GM08714 (cell line): ENCODE measurements at regions not wholly inside any gene's neighbourhood (a gene's known extent, or its start where the extent isn't known, plus 50 kb on each side); places are given as distances from the start of the nearest gene placed in this dataset.

Source experiments
- H3K4me3 ChIP-seq: fragments of 200-500 bp; sonication (Bioruptor generic); 2 replicates; pipeline ENCODE4 v1.5.1; 2014; ENCODE audit warnings: mild to moderate bottlenecking, low read length, inconsistent platforms
- ZNF274 ChIP-seq: IDR thresholded peaks from 2 replicates; pipeline ENCODE4 v1.6.1; 2012; ENCODE audit warnings: mild to moderate bottlenecking, low read depth, low read length

GRCh38 chr18:30328839-30329238 lies 713.7 kb downstream of the DSC3 start:
- no peak for TF ChIP-seq ZNF274
- H3K4me3 ChIP-seq = no peak overlapping the region

GRCh38 chr18:30302181-30302580 lies 740.4 kb downstream of the DSC3 start:
- TF ChIP-seq ZNF274 = no peak
- H3K4me3 ChIP-seq = no peak overlapping the region

DNA sequence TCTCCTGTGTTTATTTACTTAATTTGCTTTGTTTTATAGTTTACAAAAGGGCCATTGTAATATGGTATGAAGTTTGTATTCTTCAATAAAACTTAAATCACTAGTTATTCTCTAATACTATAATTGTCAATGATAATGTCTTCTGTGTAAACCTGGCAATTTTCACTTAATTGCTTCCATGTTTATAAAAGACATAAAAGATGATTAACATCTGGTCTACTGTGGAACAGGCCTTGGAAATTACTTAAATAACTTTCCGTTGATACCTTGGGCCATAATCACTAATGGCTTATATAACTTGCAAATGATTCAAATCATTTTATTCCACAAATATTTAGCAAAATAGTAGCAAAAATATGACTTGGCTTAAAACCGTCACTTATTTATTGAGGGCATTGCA lies 743.8 kb downstream of the DSC3 start:
- no peak for TF ChIP-seq ZNF274
- H3K4me3 ChIP-seq = no peak overlapping the region

- TF ChIP-seq ZNF274 = no peak
- H3K4me3 ChIP-seq = no peak overlapping the region
Observed at GRCh38 chr18:30288662-30289414, 753.7 kb downstream of the DSC3 start.

DNA sequence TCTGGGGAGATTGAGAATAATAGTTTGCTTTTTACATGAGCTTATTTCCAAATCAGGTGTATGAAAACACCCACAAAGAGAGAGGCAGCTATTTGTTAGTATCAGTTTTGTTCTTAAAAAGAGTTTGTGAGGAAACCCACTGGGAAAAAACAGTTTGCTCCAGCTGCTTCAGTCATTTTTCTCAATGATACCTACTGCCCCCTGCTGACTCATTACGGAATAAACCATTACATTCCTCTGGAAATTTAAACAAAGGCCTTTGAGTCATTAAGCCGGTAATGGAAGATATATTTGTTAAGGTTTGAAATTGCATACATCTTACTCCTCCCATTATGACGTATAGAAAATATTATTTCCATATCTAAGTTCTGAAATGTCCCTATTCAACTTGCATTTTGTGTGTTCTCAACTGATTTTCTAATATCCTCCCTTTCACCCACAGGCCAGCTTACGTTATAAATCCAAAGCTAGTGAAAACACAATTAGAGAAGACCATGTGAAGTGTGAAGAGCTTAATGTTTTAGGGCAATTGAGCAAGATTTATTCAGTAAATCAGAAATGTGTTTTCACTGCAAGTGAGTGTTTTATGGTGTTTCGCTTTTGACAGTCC lies 761.6 kb downstream of the DSC3 start:
- H3K4me3 ChIP-seq = no peak overlapping the region
- TF ChIP-seq ZNF274 = no peak

GRCh38 chr18:30280186-30280585 lies 762.4 kb downstream of the DSC3 start:
- no peak overlapping the region for H3K4me3 ChIP-seq
- TF ChIP-seq ZNF274 = no peak

GRCh38 chr18:30277676-30278075 lies 764.9 kb downstream of the DSC3 start:
- H3K4me3 ChIP-seq = no peak overlapping the region
- no peak for TF ChIP-seq ZNF274

- no peak overlapping the region for H3K4me3 ChIP-seq
- TF ChIP-seq ZNF274 = no peak
Observed at GRCh38 chr18:30271716-30272115, 770.8 kb downstream of the DSC3 start.

DNA sequence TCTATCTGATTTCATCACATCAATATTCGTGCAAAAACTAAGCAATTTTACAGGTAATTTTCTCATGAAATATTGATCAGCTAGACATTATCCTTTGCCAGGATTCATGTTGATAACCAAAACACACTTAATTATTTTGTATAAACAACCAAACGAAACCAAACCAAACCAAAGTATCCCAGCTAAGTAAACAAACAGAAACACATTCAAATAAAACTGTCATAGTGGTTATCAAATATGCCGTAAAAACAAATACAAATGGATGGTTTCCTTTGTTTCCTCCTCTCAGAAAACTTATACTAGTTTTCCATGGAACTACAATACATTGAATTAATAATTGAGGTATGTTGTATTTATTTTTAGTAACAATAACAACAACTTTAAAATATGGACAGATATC lies 777.4 kb downstream of the DSC3 start:
- H3K4me3 ChIP-seq = no peak overlapping the region
- TF ChIP-seq ZNF274 = no peak

DNA sequence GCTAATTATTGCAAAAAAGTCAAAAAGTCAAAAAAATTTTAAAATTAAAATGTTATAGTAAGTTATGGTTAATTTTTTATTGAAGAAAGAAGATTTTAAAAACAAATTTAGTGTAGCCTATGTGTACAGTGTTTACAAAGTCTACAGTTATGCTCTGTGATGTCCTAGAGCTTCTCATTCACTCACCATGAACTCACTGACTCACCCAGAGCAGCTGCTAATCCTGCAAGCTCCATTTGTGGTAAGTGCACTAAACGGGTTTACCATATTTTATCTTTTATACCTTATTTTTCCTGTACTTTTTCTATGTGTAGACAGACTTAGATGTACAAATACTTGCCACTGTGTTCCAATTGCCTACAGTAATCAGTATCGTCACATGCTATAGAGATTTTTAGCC lies 788.2 kb downstream of the DSC3 start:
- TF ChIP-seq ZNF274 = no peak
- H3K4me3 ChIP-seq = no peak overlapping the region

DNA sequence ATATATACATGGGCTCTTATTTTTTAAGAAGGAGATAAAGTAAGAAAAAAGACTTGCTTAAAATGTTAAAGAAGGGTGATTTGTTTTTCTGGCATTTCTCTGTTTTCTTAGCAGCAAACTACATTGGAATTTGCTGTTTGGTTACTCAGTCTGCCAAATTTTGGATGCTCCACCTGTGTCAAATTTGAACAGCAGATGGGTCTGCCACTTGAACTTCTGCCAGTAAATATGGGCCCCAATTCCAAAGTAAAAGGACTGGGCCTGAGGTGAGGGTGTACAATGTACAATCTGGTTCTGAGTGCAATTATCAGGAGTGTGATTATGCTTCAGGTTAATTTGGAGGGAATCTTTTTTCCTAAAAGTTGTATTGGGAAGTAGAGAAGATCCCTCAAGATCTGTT lies 794.5 kb downstream of the DSC3 start:
- no peak for TF ChIP-seq ZNF274
- no peak overlapping the region for H3K4me3 ChIP-seq

GRCh38 chr18:30245766-30246455 lies 796.6 kb downstream of the DSC3 start:
- TF ChIP-seq ZNF274 = no peak
- no peak overlapping the region for H3K4me3 ChIP-seq

GRCh38 chr18:30234755-30235154 lies 807.8 kb downstream of the DSC3 start:
- no peak overlapping the region for H3K4me3 ChIP-seq
- no peak for TF ChIP-seq ZNF274

DNA sequence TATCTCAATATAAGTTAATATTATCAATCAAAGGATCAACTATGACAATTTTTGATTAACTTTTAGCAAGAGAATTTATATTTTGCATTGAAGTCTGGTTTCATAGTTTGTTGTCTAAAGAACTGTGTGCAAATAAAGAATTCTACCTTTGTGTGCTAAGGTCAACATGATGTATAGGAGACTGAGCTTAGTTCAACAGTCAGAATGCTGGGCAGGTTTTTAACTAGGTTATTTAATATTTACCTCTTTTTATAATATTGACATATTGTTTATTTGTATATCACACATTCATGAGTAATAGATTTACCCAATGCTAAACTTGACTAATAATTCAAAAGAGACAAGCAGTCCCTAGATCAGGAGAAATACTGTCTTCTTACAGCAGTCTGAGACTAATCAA lies 831.4 kb downstream of the DSC3 start:
- TF ChIP-seq ZNF274 = no peak
- H3K4me3 ChIP-seq = no peak overlapping the region

DNA sequence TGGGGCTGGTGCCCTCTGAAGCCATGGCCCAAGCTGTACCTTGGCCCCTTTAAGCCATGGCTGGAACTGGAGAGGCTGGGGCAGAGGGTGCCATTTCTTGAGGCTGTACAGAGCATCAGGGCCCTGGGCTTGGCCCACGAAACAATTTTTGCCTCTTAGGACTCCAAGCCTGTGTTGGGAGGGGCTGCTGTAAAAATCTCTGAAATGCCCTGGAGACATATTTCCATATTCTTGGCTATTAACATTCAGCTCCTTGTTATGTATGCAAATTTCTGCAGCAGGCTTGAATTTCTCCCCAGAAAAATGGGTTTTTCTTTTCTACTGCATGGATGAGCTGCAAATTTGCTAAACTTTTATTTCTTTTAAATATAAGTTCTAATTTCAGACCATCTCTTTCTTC lies 834.0 kb downstream of the DSC3 start:
- TF ChIP-seq ZNF274 = no peak
- H3K4me3 ChIP-seq = no peak overlapping the region
